KMS-11 (cell line): ENCODE measurements at regions not wholly inside any gene's neighbourhood (a gene's known extent, or its start where the extent isn't known, plus 50 kb on each side); places are given as distances from the start of the nearest gene placed in this dataset.

Source experiments
- H2AFZ ChIP-seq: fragments of 200-600 bp; sonication (generic); 2 replicates; pipeline ENCODE4 v1.6.1; 2016; ENCODE audit warnings: antibody characterized with exemption, mixed run types, low read depth
- H3K27ac ChIP-seq: fragments of 200-600 bp; sonication (generic); 2 replicates; pipeline ENCODE4 v1.6.1; 2016; ENCODE audit warnings: mild to moderate bottlenecking, mixed run types
- H3K27me3 ChIP-seq: fragments of 200-600 bp; sonication (generic); 2 replicates; pipeline ENCODE4 v1.6.1; 2017; ENCODE audit warnings: mild to moderate bottlenecking, low read depth, mixed run types, moderate library complexity; ENCODE audit not compliant: insufficient read depth
- H3K36me3 ChIP-seq: fragments of 200-600 bp; sonication (generic); 2 replicates; pipeline ENCODE4 v1.6.1; 2017; ENCODE audit warnings: mild to moderate bottlenecking, mixed run types; ENCODE audit not compliant: insufficient read depth
- H3K4me1 ChIP-seq: fragments of 200-600 bp; sonication (generic); 2 replicates; pipeline ENCODE4 v1.6.1; 2016; ENCODE audit warnings: mild to moderate bottlenecking, low read depth, mixed run types; ENCODE audit not compliant: poor library complexity, severe bottlenecking
- H3K4me2 ChIP-seq: fragments of 200-600 bp; sonication (generic); 2 replicates; pipeline ENCODE4 v1.7.0; 2016; ENCODE audit warnings: mild to moderate bottlenecking, mixed run types
- H3K4me3 ChIP-seq: fragments of 200-600 bp; sonication (generic); IDR thresholded peaks from 2 replicates; pipeline ENCODE4 v1.6.1; 2017; ENCODE audit warnings: low read depth, low read length, mixed read lengths; ENCODE audit not compliant: insufficient read depth
- H3K79me2 ChIP-seq: fragments of 200-600 bp; sonication (generic); 2 replicates; pipeline ENCODE4 v1.6.1; 2016; ENCODE audit warnings: low read depth, mixed run types; ENCODE audit not compliant: insufficient read depth
- H3K9ac ChIP-seq: fragments of 200-600 bp; sonication (generic); 2 replicates; pipeline ENCODE4 v1.6.1; 2016; ENCODE audit warnings: mild to moderate bottlenecking, mixed run types
- H4K20me1 ChIP-seq: fragments of 200-600 bp; sonication (generic); 2 replicates; pipeline ENCODE4 v1.6.1; 2016; ENCODE audit warnings: mild to moderate bottlenecking, mixed run types; ENCODE audit not compliant: insufficient read depth
- CTCF ChIP-seq: fragments of 200-600 bp; sonication (generic); conservative IDR thresholded peaks from 2 replicates; pipeline ENCODE4 v1.6.1; 2017; ENCODE audit warnings: low read depth, mild to moderate bottlenecking, antibody characterized with exemption, low read length, moderate library complexity, mixed read lengths

DNA sequence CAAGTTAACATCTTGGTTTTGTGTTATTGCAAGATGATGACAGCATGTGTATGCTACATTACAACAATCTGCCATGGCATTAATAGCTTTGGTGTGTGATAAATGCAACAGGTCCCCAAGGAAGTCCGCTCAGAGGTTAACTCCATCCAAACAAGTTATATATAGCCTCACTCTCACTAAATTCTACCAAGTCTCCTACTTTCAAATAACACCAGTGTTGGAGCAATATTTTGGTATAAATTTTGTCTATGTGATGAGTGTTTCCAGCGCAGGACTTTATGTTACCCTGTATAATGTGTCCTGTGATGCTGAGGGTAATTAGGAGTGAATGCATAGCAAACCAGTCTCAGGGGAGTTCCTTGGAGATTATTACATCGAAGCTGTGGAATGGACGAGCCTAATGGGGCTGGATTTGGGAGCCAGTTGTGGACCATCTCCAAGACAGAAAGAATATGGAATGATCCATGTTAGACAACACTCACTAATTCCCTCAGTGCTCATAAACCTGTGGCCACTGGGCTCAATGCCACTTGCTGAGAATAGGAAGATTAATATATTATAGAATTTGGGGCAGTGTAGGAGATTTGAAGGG, 127.6 kb upstream of the CXCL12 start:
- H3K27ac ChIP-seq = no peak overlapping the region
- H3K4me2 ChIP-seq = no peak overlapping the region
- H3K79me2 ChIP-seq = no peaks in the 10 kb centered on the region
- no peak overlapping the region for H3K9ac ChIP-seq
- H2AFZ ChIP-seq = no peak overlapping the region
- no peak for TF ChIP-seq CTCF
- H3K4me3 ChIP-seq = no peak overlapping the region
- H3K4me1 ChIP-seq = no peaks in the 10 kb centered on the region
- no peaks in the 10 kb centered on the region for H3K27me3 ChIP-seq
- H3K36me3 ChIP-seq = no peaks in the 10 kb centered on the region
- H4K20me1 ChIP-seq = no peaks in the 10 kb centered on the region

GRCh38 chr10:44513591-44513990, 128.7 kb upstream of the CXCL12 start:
- Histone ChIP-seq H3K27ac (no peak overlapping the region), H3K4me3 (no peak overlapping the region), H3K79me2 (no peaks in the 10 kb centered on the region), H4K20me1 (no peaks in the 10 kb centered on the region), H3K4me1 (no peaks in the 10 kb centered on the region), H2AFZ (no peak overlapping the region), H3K27me3 (no peaks in the 10 kb centered on the region), H3K4me2 (no peak overlapping the region), H3K9ac (no peak overlapping the region), H3K36me3 (no peaks in the 10 kb centered on the region)
- no peak for TF ChIP-seq CTCF

DNA sequence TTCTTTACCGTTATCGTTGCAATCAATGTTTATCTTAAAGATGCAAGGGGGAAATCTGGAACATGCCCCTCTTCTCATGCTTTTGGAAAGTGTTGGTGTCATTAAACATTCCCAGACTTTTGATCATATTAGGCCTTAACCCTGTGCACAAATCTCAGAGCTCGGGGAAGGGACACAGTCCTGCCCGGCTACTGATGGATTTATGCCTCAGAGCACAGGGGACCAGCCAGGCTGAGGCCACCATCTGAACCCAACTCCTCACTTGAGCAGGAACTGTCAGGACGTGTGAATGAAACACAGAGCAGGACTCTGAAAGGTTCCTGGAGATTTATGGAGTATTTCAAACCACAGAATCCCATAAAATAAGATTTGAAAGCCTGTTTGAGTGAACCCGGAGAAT, 132.0 kb upstream of the CXCL12 start:
- no peak for TF ChIP-seq CTCF

DNA sequence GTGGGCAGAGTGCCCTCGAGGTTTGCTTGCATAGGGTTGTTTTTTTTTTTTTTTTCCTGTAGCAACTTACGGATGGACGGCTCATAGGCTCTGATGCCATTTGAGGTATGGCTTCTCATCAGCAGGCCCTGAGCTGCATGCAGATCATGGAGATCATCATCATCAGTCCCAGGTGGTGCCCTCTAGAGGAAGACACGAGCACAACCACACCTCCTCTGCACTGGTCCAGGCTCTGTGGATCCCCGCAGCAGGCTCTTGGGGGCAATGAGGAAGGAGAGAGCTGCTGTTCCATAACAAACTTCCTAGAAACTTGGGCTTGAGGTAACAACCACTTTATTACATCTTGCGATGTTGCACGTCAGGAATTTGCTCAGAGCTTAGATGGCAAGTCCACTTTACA, 132.7 kb upstream of the CXCL12 start:
- H3K4me1 ChIP-seq = no peaks in the 10 kb centered on the region
- no peak overlapping the region for H3K27ac ChIP-seq
- no peak overlapping the region for H3K4me2 ChIP-seq
- H3K9ac ChIP-seq = no peak overlapping the region
- no peaks in the 10 kb centered on the region for H4K20me1 ChIP-seq
- H3K4me3 ChIP-seq = no peak overlapping the region
- H3K27me3 ChIP-seq = no peaks in the 10 kb centered on the region
- no peaks in the 10 kb centered on the region for H3K36me3 ChIP-seq
- H2AFZ ChIP-seq = no peak overlapping the region
- H3K79me2 ChIP-seq = no peaks in the 10 kb centered on the region
- TF ChIP-seq CTCF = peak; percentile 47

More for the DNA sequence above, 132.0 kb upstream of the CXCL12 start:
- no peaks in the 10 kb centered on the region for H3K27me3 ChIP-seq
- no peaks in the 10 kb centered on the region for H3K36me3 ChIP-seq
- H4K20me1 ChIP-seq = no peaks in the 10 kb centered on the region
- H3K79me2 ChIP-seq = no peaks in the 10 kb centered on the region
- H3K4me2 ChIP-seq = no peak overlapping the region
- no peak overlapping the region for H2AFZ ChIP-seq
- no peak overlapping the region for H3K27ac ChIP-seq
- no peaks in the 10 kb centered on the region for H3K4me1 ChIP-seq
- H3K4me3 ChIP-seq = no peak overlapping the region
- no peak overlapping the region for H3K9ac ChIP-seq
